ENCODE measurements at regions not wholly inside any gene's neighbourhood (a gene's known extent, or its start where the extent isn't known, plus 50 kb on each side); places are given as distances from the start of the nearest gene placed in this dataset.
"Not testable (repeated sequence)": the region's sequence is repeated elsewhere in the genome, so short reads cannot be mapped to it uniquely, and the experiment has no call there.

- not testable (repeated sequence) for H3K4me1 ChIP-seq (ENCODE audit: control insufficient read depth, insufficient read depth, low read length, poor library complexity, severe bottlenecking); H3K36me3 Mint-ChIP-seq; H3K27ac Mint-ChIP-seq; H3K27me3 Mint-ChIP-seq; DNase-seq; H3K4me3 ChIP-seq (ENCODE audit: low read depth, low read length); H3K4me3 Mint-ChIP-seq; H3K36me3 ChIP-seq (ENCODE audit: control insufficient read depth, insufficient read depth, low read length); ATAC-seq (ENCODE audit: low read depth in 2 of 2); H3K27me3 ChIP-seq (ENCODE audit: control insufficient read depth, insufficient read depth, low read length); H3K27ac ChIP-seq (ENCODE audit: insufficient read depth, low read length, poor library complexity, severe bottlenecking); H3K4me1 Mint-ChIP-seq
- H3K9me3 Mint-ChIP-seq: peaks cover 14 to 44% (median 21%) of the 10 kb centered on the region in 7 donors
- peaks cover 4 to 22% of the 10 kb centered on the region in 2 experiments for H3K9me3 ChIP-seq (ENCODE audit: control insufficient read depth in 2 of 2, low read length in 2 of 2)
These were observed 5303.4 kb upstream of the TPTE start for GRCh38 chr21:5217933-5218332.

GRCh38 chr21:5219988-5220387 is 5301.4 kb upstream of the TPTE start:
- not testable (repeated sequence) for H3K4me1 Mint-ChIP-seq; H3K36me3 Mint-ChIP-seq; H3K27ac Mint-ChIP-seq; DNase-seq; H3K4me3 Mint-ChIP-seq; H3K4me3 ChIP-seq (ENCODE audit: low read depth, low read length); H3K4me1 ChIP-seq (ENCODE audit: control insufficient read depth, insufficient read depth, low read length, poor library complexity, severe bottlenecking); H3K36me3 ChIP-seq (ENCODE audit: control insufficient read depth, insufficient read depth, low read length); H3K27me3 Mint-ChIP-seq; ATAC-seq (ENCODE audit: low read depth in 2 of 2); H3K27ac ChIP-seq (ENCODE audit: insufficient read depth, low read length, poor library complexity, severe bottlenecking); H3K27me3 ChIP-seq (ENCODE audit: control insufficient read depth, insufficient read depth, low read length)
- H3K9me3 Mint-ChIP-seq: peaks cover 18 to 59% (median 32%) of the 10 kb centered on the region in 7 donors
- H3K9me3 ChIP-seq (ENCODE audit: control insufficient read depth in 2 of 2, low read length in 2 of 2): peaks cover 8 to 28% of the 10 kb centered on the region in 2 experiments

GRCh38 chr21:5220468-5220867 is 5300.9 kb upstream of the TPTE start:
- H3K4me1 ChIP-seq (ENCODE audit: control insufficient read depth, insufficient read depth, low read length, poor library complexity, severe bottlenecking); H3K4me3 Mint-ChIP-seq; H3K27ac Mint-ChIP-seq; H3K36me3 Mint-ChIP-seq; H3K27me3 ChIP-seq (ENCODE audit: control insufficient read depth, insufficient read depth, low read length); H3K36me3 ChIP-seq (ENCODE audit: control insufficient read depth, insufficient read depth, low read length); ATAC-seq (ENCODE audit: low read depth in 2 of 2); H3K4me3 ChIP-seq (ENCODE audit: low read depth, low read length); H3K4me1 Mint-ChIP-seq; DNase-seq; H3K27me3 Mint-ChIP-seq; H3K27ac ChIP-seq (ENCODE audit: insufficient read depth, low read length, poor library complexity, severe bottlenecking): not testable (repeated sequence)
- H3K9me3 ChIP-seq (ENCODE audit: control insufficient read depth in 2 of 2, low read length in 2 of 2): peaks cover 10 to 28% of the 10 kb centered on the region in 2 experiments
- H3K9me3 Mint-ChIP-seq: peaks cover 21 to 62% (median 32%) of the 10 kb centered on the region in 7 donors

DNA sequence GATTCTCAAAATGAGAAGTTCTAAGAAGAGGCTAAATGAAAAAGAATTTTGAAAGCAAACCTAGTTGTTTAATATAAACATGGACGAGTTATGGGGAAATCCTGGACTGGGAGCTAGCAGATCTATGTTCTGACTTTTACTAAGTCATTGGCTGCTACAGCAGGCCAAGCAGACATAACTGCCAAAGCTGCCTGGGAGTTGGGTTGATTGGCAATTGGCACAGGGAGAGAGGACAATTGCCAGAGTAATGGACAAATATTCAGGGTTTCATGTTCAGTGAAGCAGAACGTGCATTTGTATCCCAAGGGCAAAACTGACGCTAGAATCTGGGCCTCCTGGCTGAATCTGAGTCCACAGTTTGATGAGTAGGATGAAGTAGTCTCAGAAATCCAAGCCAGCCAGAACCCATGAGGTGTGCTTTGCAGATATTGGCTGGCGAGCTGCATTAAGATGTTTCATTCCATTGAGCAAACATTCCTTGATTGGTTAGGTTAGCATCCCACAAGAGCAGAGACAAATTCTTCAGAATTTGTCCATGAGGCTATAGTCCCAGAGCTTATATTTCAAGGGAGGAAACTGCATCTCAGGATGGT is 5299.8 kb upstream of the TPTE start:
- not testable (repeated sequence) for H3K4me3 Mint-ChIP-seq; H3K4me1 Mint-ChIP-seq; ATAC-seq (ENCODE audit: low read depth in 2 of 2); H3K27ac Mint-ChIP-seq; H3K4me3 ChIP-seq (ENCODE audit: low read depth, low read length); H3K27me3 ChIP-seq (ENCODE audit: control insufficient read depth, insufficient read depth, low read length); H3K27me3 Mint-ChIP-seq; DNase-seq; H3K36me3 Mint-ChIP-seq; H3K36me3 ChIP-seq (ENCODE audit: control insufficient read depth, insufficient read depth, low read length); H3K4me1 ChIP-seq (ENCODE audit: control insufficient read depth, insufficient read depth, low read length, poor library complexity, severe bottlenecking); H3K27ac ChIP-seq (ENCODE audit: insufficient read depth, low read length, poor library complexity, severe bottlenecking)
- H3K9me3 Mint-ChIP-seq: peaks cover 21 to 64% (median 33%) of the 10 kb centered on the region in 7 donors
- peaks cover 10 to 32% of the 10 kb centered on the region in 2 experiments for H3K9me3 ChIP-seq (ENCODE audit: control insufficient read depth in 2 of 2, low read length in 2 of 2)

DNA sequence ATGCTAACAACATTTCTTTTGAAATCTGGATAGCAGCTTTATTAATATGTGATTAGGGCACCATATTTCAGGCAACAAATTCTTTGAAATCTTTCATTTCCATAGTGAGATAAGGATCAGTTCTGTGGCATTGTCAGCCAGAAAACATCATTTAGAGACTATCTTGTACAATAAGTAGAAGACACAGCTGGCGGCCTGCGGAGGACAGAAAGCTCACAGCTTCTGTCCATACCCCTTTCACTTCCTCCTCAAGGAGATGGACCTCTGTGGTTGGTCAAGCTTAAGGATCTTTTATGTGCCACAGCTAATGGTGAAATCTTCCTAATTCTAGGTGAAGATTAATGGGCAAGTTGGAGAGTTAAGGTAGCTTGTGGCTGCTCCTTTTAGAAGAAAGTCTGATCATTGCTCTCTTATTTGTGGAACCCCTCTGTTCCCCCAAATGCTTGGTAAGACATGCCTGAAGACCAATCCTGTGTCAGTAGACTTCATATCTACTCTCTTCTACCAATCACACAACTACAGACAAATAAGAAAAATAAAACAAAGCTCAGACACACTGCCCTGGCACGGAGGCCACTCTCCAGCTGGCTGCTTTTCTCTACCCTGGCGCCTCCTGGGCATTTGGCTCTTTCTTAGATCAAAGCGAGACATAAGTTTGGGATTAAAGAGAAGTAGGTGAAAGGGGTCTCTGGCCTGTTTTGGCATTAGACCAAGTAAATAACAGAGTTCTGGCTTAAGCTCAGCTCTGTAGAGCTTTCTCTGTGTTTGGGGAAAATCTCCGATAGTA is 5298.2 kb upstream of the TPTE start:
- H3K27ac Mint-ChIP-seq; DNase-seq; ATAC-seq (ENCODE audit: low read depth in 2 of 2); H3K27me3 ChIP-seq (ENCODE audit: control insufficient read depth, insufficient read depth, low read length); H3K4me1 ChIP-seq (ENCODE audit: control insufficient read depth, insufficient read depth, low read length, poor library complexity, severe bottlenecking); H3K36me3 Mint-ChIP-seq; H3K27ac ChIP-seq (ENCODE audit: insufficient read depth, low read length, poor library complexity, severe bottlenecking); H3K36me3 ChIP-seq (ENCODE audit: control insufficient read depth, insufficient read depth, low read length); H3K4me3 Mint-ChIP-seq; H3K27me3 Mint-ChIP-seq; H3K4me3 ChIP-seq (ENCODE audit: low read depth, low read length); H3K4me1 Mint-ChIP-seq: not testable (repeated sequence)
- peaks cover 12 to 25% of the 10 kb centered on the region in 2 experiments for H3K9me3 ChIP-seq (ENCODE audit: control insufficient read depth in 2 of 2, low read length in 2 of 2)
- H3K9me3 Mint-ChIP-seq: peaks cover 20 to 62% (median 36%) of the 10 kb centered on the region in 7 donors

DNA sequence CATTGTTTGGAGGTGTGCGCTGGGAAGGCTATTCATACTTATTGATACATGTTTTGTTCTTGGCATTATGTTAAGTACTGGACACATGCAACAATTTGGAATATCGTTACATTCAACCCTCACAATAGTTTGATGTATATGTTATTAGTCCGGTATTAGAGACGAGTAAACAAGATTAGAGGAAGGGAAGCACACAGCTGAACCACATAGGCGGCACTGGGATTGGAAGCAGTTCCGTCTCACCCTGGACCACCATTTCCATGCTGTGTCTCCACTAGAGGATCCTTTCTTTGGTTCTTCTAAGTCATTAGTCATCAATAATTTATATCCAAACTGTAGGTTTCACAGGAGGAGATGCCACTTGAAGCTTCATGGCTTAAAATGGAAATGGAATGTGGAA is 5297.2 kb upstream of the TPTE start:
- H3K9me3 ChIP-seq (ENCODE audit: control insufficient read depth in 2 of 2, low read length in 2 of 2): peaks cover 17 to 34% of the 10 kb centered on the region in 2 experiments
- H3K27ac ChIP-seq (ENCODE audit: insufficient read depth, low read length, poor library complexity, severe bottlenecking); ATAC-seq (ENCODE audit: low read depth in 2 of 2); H3K27me3 Mint-ChIP-seq; H3K4me3 Mint-ChIP-seq; DNase-seq; H3K27me3 ChIP-seq (ENCODE audit: control insufficient read depth, insufficient read depth, low read length); H3K36me3 Mint-ChIP-seq; H3K4me3 ChIP-seq (ENCODE audit: low read depth, low read length); H3K27ac Mint-ChIP-seq; H3K36me3 ChIP-seq (ENCODE audit: control insufficient read depth, insufficient read depth, low read length); H3K4me1 Mint-ChIP-seq; H3K4me1 ChIP-seq (ENCODE audit: control insufficient read depth, insufficient read depth, low read length, poor library complexity, severe bottlenecking): not testable (repeated sequence)
- peaks cover 16 to 63% (median 38%) of the 10 kb centered on the region in 7 donors for H3K9me3 Mint-ChIP-seq

- peaks cover 18 to 34% of the 10 kb centered on the region in 2 experiments for H3K9me3 ChIP-seq (ENCODE audit: control insufficient read depth in 2 of 2, low read length in 2 of 2)
- H3K27ac Mint-ChIP-seq; H3K27me3 ChIP-seq (ENCODE audit: control insufficient read depth, insufficient read depth, low read length); H3K4me3 Mint-ChIP-seq; H3K27ac ChIP-seq (ENCODE audit: insufficient read depth, low read length, poor library complexity, severe bottlenecking); ATAC-seq (ENCODE audit: low read depth in 2 of 2); DNase-seq; H3K27me3 Mint-ChIP-seq; H3K4me1 Mint-ChIP-seq; H3K36me3 ChIP-seq (ENCODE audit: control insufficient read depth, insufficient read depth, low read length); H3K4me1 ChIP-seq (ENCODE audit: control insufficient read depth, insufficient read depth, low read length, poor library complexity, severe bottlenecking); H3K36me3 Mint-ChIP-seq; H3K4me3 ChIP-seq (ENCODE audit: low read depth, low read length): not testable (repeated sequence)
- peaks cover 10 to 59% (median 39%) of the 10 kb centered on the region in 7 donors for H3K9me3 Mint-ChIP-seq
These were observed 5294.1 kb upstream of the TPTE start for GRCh38 chr21:5227252-5227651.

DNA sequence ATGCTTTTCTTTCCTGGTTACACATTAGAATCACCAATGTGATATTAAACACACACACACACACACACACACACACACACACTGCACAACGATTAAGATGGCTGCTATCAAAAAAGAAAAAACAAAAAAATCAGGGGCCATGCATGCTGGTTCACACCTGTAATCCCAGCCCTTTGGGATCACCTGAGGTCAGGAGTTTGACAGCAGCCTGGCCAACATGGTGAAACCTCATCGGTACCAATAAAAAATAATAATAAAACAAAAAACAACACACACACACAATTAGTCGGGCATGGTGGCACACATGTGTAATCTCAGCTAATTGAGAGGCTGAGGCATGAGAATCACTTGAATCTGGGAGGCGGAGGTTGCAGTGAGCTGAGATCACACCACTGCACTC is 5290.8 kb upstream of the TPTE start:
- peaks cover 12 to 31% of the 10 kb centered on the region in 2 experiments for H3K9me3 ChIP-seq (ENCODE audit: control insufficient read depth in 2 of 2, low read length in 2 of 2)
- not testable (repeated sequence) for H3K27me3 Mint-ChIP-seq; H3K27me3 ChIP-seq (ENCODE audit: control insufficient read depth, insufficient read depth, low read length); ATAC-seq (ENCODE audit: low read depth in 2 of 2); H3K4me3 Mint-ChIP-seq; H3K36me3 Mint-ChIP-seq; DNase-seq; H3K4me3 ChIP-seq (ENCODE audit: low read depth, low read length); H3K4me1 Mint-ChIP-seq; H3K4me1 ChIP-seq (ENCODE audit: control insufficient read depth, insufficient read depth, low read length, poor library complexity, severe bottlenecking); H3K27ac Mint-ChIP-seq; H3K36me3 ChIP-seq (ENCODE audit: control insufficient read depth, insufficient read depth, low read length); H3K27ac ChIP-seq (ENCODE audit: insufficient read depth, low read length, poor library complexity, severe bottlenecking)
- peaks cover 12 to 59% (median 44%) of the 10 kb centered on the region in 7 donors for H3K9me3 Mint-ChIP-seq

Data from CD4-positive, CD25-positive, alpha-beta regulatory T cell (primary cell).